IMR-90 (cell line): ENCODE measurements at regions not wholly inside any gene's neighbourhood (a gene's known extent, or its start where the extent isn't known, plus 50 kb on each side); places are given as distances from the start of the nearest gene placed in this dataset.

Experiments used
- ATAC-seq: fragments of 200-7000 bp; cut with Tn5 transposase; 2 replicates; pipeline ENCODE4 v1.9.1; 2020; ENCODE audit warnings: low read depth, mild to moderate bottlenecking, moderate library complexity
- BruUV-seq: library from RNA; stranded (reverse); fragments of 400-500 nt; replicated peaks from 2 replicates; lab custom pipeline; 2021; lab: Mats Ljungman, UMichigan
- CTCF ChIA-PET: fragments of 300-600 bp; formaldehyde crosslinking; extraction: SDS; loops from one replicate; lab custom pipeline; 2021; ENCODE audit warnings: antibody characterized with exemption; lab: Yijun Ruan, JAX
- POLR2A ChIA-PET: fragments of 300-600 bp; sonication (Branson Sonifier 250); formaldehyde crosslinking; loops from one replicate; lab custom pipeline; 2022; ENCODE audit warnings: antibody characterized with exemption; ENCODE audit not compliant: unreplicated experiment; lab: Charles Lee
- DNase-seq: peaks from one replicate; pipeline ENCODE4 v3.0.0; 2013
- H2AFZ ChIP-seq: replicated peaks from 2 replicates; pipeline ENCODE3; 2013; ENCODE audit warnings: low read length, mild to moderate bottlenecking; ENCODE audit not compliant: poor library complexity
- H2AK5ac ChIP-seq: 2 replicates; pipeline ENCODE4 v1.6.1; 2013; ENCODE audit warnings: low read depth, low read length, inconsistent platforms
- H2AK9ac ChIP-seq: replicated peaks from 2 replicates; pipeline ENCODE3; 2013; ENCODE audit warnings: mild to moderate bottlenecking, low read depth, low read length, moderate library complexity; ENCODE audit not compliant: poor library complexity
- H2BK120ac ChIP-seq: 2 replicates; pipeline ENCODE4 v1.6.1; 2013; ENCODE audit warnings: low read depth, low read length, inconsistent platforms
- H2BK15ac ChIP-seq: 3 replicates; pipeline ENCODE4 v1.6.1; 2013; ENCODE audit warnings: low read depth, low read length, inconsistent platforms
- H2BK20ac ChIP-seq: 2 replicates; pipeline ENCODE4 v1.6.1; 2013; ENCODE audit warnings: low read depth, mild to moderate bottlenecking, inconsistent platforms, low read length, moderate library complexity
- H2BK5ac ChIP-seq: 2 replicates; pipeline ENCODE4 v1.6.1; 2013; ENCODE audit warnings: mild to moderate bottlenecking, low read depth, low read length, inconsistent platforms; ENCODE audit not compliant: poor library complexity, severe bottlenecking
- H3K14ac ChIP-seq: replicated peaks from 2 replicates; pipeline ENCODE4 v1.6.1; 2013; ENCODE audit warnings: low read depth, low read length, inconsistent platforms
- H3K18ac ChIP-seq: 2 replicates; pipeline ENCODE4 v1.6.1; 2013; ENCODE audit warnings: low read depth, low read length, control low read depth
- H3K23ac ChIP-seq: 2 replicates; pipeline ENCODE4 v1.6.1; 2013; ENCODE audit warnings: low read depth, low read length, inconsistent platforms
- H3K27ac ChIP-seq: 2 replicates; pipeline ENCODE4 v1.5.1; 2013; ENCODE audit warnings: mild to moderate bottlenecking, control low read depth, low read length; ENCODE audit not compliant: insufficient read depth
- H3K27me3 ChIP-seq: 2 replicates; pipeline ENCODE4 v1.6.1; 2013; ENCODE audit warnings: low read length; ENCODE audit not compliant: control insufficient read depth, insufficient read depth
- H3K36me3 ChIP-seq: 2 replicates; pipeline ENCODE4 v1.6.1; 2013; ENCODE audit warnings: low read length, mixed read lengths; ENCODE audit not compliant: control insufficient read depth, insufficient read depth
- H3K4ac ChIP-seq: 2 replicates; pipeline ENCODE4 v1.6.1; 2013; ENCODE audit warnings: low read depth, low read length, inconsistent platforms
- H3K4me1 ChIP-seq: 2 replicates; pipeline ENCODE4 v1.6.1; 2013; ENCODE audit warnings: low read length, mixed read lengths; ENCODE audit not compliant: control insufficient read depth, insufficient read depth
- H3K4me2 ChIP-seq: 2 replicates; pipeline ENCODE4 v1.6.1; 2013; ENCODE audit warnings: low read depth, mild to moderate bottlenecking, control low read depth, low read length, moderate library complexity
- H3K4me3 ChIP-seq: 2 replicates; pipeline ENCODE4 v1.5.1; 2013; ENCODE audit warnings: low read depth, mild to moderate bottlenecking, control low read depth, low read length, moderate library complexity; ENCODE audit not compliant: insufficient read depth
- H3K56ac ChIP-seq: 2 replicates; pipeline ENCODE4 v1.6.1; 2013; ENCODE audit warnings: low read length, inconsistent platforms; ENCODE audit not compliant: insufficient read depth; ENCODE audit errors: extremely low read depth
- H3K79me1 ChIP-seq, 2 experiments: 2 replicates each; pipeline ENCODE4 v1.6.1; 2013; ENCODE audit warnings: low read length in 2 of 2, inconsistent platforms in 1 of 2, low read depth in 1 of 2
- H3K9ac ChIP-seq: 2 replicates; pipeline ENCODE4 v1.6.1; 2013; ENCODE audit warnings: low read depth, low read length, control low read depth
- H3K9me1 ChIP-seq: 2 replicates; pipeline ENCODE4 v1.6.1; 2013; ENCODE audit warnings: low read length, inconsistent platforms; ENCODE audit not compliant: insufficient read depth
- H3K9me3 ChIP-seq: 2 replicates; pipeline ENCODE4 v1.6.1; 2013; ENCODE audit warnings: low read length; ENCODE audit not compliant: control insufficient read depth, insufficient read depth
- H4K20me1 ChIP-seq: 2 replicates; pipeline ENCODE4 v1.6.1; 2013; ENCODE audit warnings: low read length, inconsistent platforms; ENCODE audit not compliant: insufficient read depth
- H4K5ac ChIP-seq: 2 replicates; pipeline ENCODE4 v1.6.1; 2013; ENCODE audit warnings: mild to moderate bottlenecking, low read depth, low read length, control low read depth
- H4K8ac ChIP-seq, 2 experiments: 2 replicates each; pipeline ENCODE4 v1.6.1; 2013; ENCODE audit warnings: low read depth in 2 of 2, low read length in 2 of 2, control low read depth in 1 of 2, inconsistent platforms in 1 of 2
- H4K91ac ChIP-seq: 2 replicates; pipeline ENCODE4 v1.6.1; 2013; ENCODE audit warnings: low read depth, low read length, inconsistent platforms; ENCODE audit not compliant: insufficient read depth
- BHLHE40 ChIP-seq: fragments of 150-350 bp; IDR thresholded peaks from 2 replicates; pipeline ENCODE4 v1.6.1; 2016; ENCODE audit warnings: mild to moderate bottlenecking, low read depth, low read length
- CEBPB ChIP-seq: IDR thresholded peaks from 2 replicates; pipeline ENCODE4 v1.6.1; 2012; ENCODE audit warnings: low read depth, low read length, improper control_type of control experiment
- CHD1 ChIP-seq: IDR thresholded peaks from 2 replicates; pipeline ENCODE4 v1.6.1; 2012; ENCODE audit warnings: low read depth, low read length, improper control_type of control experiment
- ELK1 ChIP-seq: fragments of 150-350 bp; IDR thresholded peaks from 2 replicates; pipeline ENCODE4 v1.6.1; 2016; ENCODE audit warnings: low read depth, mild to moderate bottlenecking, low read length, moderate library complexity, borderline replicate concordance
- FOS ChIP-seq: fragments of 150-350 bp; IDR thresholded peaks from 2 replicates; pipeline ENCODE4 v1.6.1; 2016; ENCODE audit warnings: low read depth, low read length
- MAFK ChIP-seq: IDR thresholded peaks from 2 replicates; pipeline ENCODE4 v1.6.1; 2012; ENCODE audit warnings: low read depth, low read length, improper control_type of control experiment
- MAZ ChIP-seq: IDR thresholded peaks from 2 replicates; pipeline ENCODE4 v1.6.1; 2012; ENCODE audit warnings: low read depth, mild to moderate bottlenecking, low read length, improper control_type of control experiment, moderate library complexity, borderline replicate concordance
- MXI1 ChIP-seq: IDR thresholded peaks from 2 replicates; pipeline ENCODE4 v1.6.1; 2012; ENCODE audit warnings: low read depth, mild to moderate bottlenecking, low read length, moderate library complexity, borderline replicate concordance
- NFE2L2 ChIP-seq: fragments of 150-350 bp; IDR thresholded peaks from 2 replicates; pipeline ENCODE4 v1.6.1; 2016; ENCODE audit warnings: low read depth, mild to moderate bottlenecking, low read length
- POLR2A ChIP-seq: IDR thresholded peaks from 2 replicates; pipeline ENCODE4 v1.6.1; 2012; ENCODE audit warnings: mild to moderate bottlenecking, low read depth, low read length
- RAD21 ChIP-seq: IDR thresholded peaks from 2 replicates; pipeline ENCODE4 v1.6.1; 2012; ENCODE audit warnings: low read length, improper control_type of control experiment
- RCOR1 ChIP-seq: IDR thresholded peaks from 2 replicates; pipeline ENCODE4 v1.6.1; 2012; ENCODE audit warnings: mild to moderate bottlenecking, low read length, improper control_type of control experiment; ENCODE audit not compliant: insufficient replicate concordance
- RFX5 ChIP-seq: IDR thresholded peaks from 2 replicates; pipeline ENCODE4 v1.8.0; 2012; ENCODE audit warnings: low read depth, mild to moderate bottlenecking, low read length, moderate library complexity
- SMC3 ChIP-seq: fragments of 150-350 bp; IDR thresholded peaks from 2 replicates; pipeline ENCODE4 v1.6.1; 2016; ENCODE audit warnings: low read depth, mild to moderate bottlenecking, antibody characterized with exemption, low read length, moderate library complexity
- USF2 ChIP-seq: fragments of 150-350 bp; IDR thresholded peaks from 2 replicates; pipeline ENCODE4 v1.6.1; 2017; ENCODE audit warnings: mild to moderate bottlenecking, antibody characterized with exemption, low read length, low read depth
- WGBS, 2 experiments: methylation state at CpG; one replicate each; pipeline versions ENCODE4 v1.1.5 to v1.1.7; 2013; ENCODE audit warnings: missing lambda C conversion rate in 2 of 2; ENCODE audit not compliant: insufficient read length in 1 of 2; ENCODE audit errors: extremely low coverage in 2 of 2; 5-methylcytosine and 5-hydroxymethylcytosine counted together
- dilution Hi-C: fragments of 300-500 bp; cut with HindIII; formaldehyde crosslinking; loops from one replicate; pipeline ENCODE4 v1.14.3; 2018; ENCODE audit warnings: low sequenced_read_pairs; ENCODE audit not compliant: unreplicated experiment
- in situ Hi-C: fragments of 300-500 bp; cut with MboI; formaldehyde crosslinking; loops from 3 replicates; pipeline ENCODE4 v1.14.3; 2019; ENCODE audit warnings: low sequenced_read_pairs, inconsistent platforms, mixed read lengths
- intact Hi-C: fragments of 100-400 bp; cut with micrococcal nuclease; formaldehyde crosslinking; loops from 2 replicates; pipeline ENCODE4 v1.10.0; 2022
- TF ChIP-seq, protein P1 (sequence below): conservative IDR thresholded peaks from 2 replicates; pipeline ENCODE4 v1.5.1; 2012; ENCODE audit warnings: mild to moderate bottlenecking, low read depth, low read length, improper control_type of control experiment

- intact Hi-C loops: no loop called here
- Histone ChIP-seq H3K18ac (no peak overlapping the region), H3K56ac (no peak overlapping the region), H3K9me1 (no peaks in the 10 kb centered on the region), H3K4ac (no peak overlapping the region), H3K23ac (no peak overlapping the region), H3K27me3 (peaks cover 38% of the 10 kb centered on the region), H4K8ac (no peak overlapping the region), H3K36me3 (no peaks in the 10 kb centered on the region), H2AK5ac (no peak overlapping the region), H3K4me2 (no peak overlapping the region), H2BK20ac (no peak overlapping the region), H3K14ac (no peak overlapping the region), H3K4me3 (no peak overlapping the region), H4K20me1 (no peaks in the 10 kb centered on the region), H2AK9ac (no peak overlapping the region), H3K27ac (no peak overlapping the region), H2AFZ (no peak overlapping the region), H2BK15ac (no peak overlapping the region), H3K9ac (no peak overlapping the region), H4K91ac (no peak overlapping the region), H3K4me1 (no peaks in the 10 kb centered on the region), H4K5ac (no peak overlapping the region), H3K9me3 (peaks cover 2% of the 10 kb centered on the region; the same call in 1 of the 2 replicates), H2BK5ac (no peak overlapping the region), H2BK120ac (no peak overlapping the region), H3K79me1 (no peaks in the 10 kb centered on the region)
- no peak for TF ChIP-seq FOS
- no peak for TF ChIP-seq BHLHE40
- no peak for TF ChIP-seq MAZ
- no peak for TF ChIP-seq RAD21
- no peak for TF ChIP-seq CHD1
- TF ChIP-seq CEBPB: no peak
- no peak for TF ChIP-seq RFX5
- TF ChIP-seq USF2: no peak
- TF ChIP-seq, protein P1, sequence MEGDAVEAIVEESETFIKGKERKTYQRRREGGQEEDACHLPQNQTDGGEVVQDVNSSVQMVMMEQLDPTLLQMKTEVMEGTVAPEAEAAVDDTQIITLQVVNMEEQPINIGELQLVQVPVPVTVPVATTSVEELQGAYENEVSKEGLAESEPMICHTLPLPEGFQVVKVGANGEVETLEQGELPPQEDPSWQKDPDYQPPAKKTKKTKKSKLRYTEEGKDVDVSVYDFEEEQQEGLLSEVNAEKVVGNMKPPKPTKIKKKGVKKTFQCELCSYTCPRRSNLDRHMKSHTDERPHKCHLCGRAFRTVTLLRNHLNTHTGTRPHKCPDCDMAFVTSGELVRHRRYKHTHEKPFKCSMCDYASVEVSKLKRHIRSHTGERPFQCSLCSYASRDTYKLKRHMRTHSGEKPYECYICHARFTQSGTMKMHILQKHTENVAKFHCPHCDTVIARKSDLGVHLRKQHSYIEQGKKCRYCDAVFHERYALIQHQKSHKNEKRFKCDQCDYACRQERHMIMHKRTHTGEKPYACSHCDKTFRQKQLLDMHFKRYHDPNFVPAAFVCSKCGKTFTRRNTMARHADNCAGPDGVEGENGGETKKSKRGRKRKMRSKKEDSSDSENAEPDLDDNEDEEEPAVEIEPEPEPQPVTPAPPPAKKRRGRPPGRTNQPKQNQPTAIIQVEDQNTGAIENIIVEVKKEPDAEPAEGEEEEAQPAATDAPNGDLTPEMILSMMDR: no peak
- no peak for TF ChIP-seq RCOR1
- TF ChIP-seq POLR2A: no peak
- TF ChIP-seq ELK1: no peak
- no peak for TF ChIP-seq MXI1
- no peak for TF ChIP-seq NFE2L2
- TF ChIP-seq SMC3: no peak
- no peak for TF ChIP-seq MAFK
- in situ Hi-C loops: no loop called here
- dilution Hi-C loops: no loop called here
- no CpG with 5 or more reads among the region's 21 CpGs for WGBS, 2 experiments
- ATAC-seq: no peak
- BruUV-seq: no TSS peak
- POLR2A ChIA-PET: no interaction called here
- CTCF ChIA-PET: no interaction called here
- no peak for DNase-seq
Measured at GRCh38 chr7:408751-409311, 110.8 kb downstream of the PDGFA start.
